ENCODE measurements at regions not wholly inside any gene's neighbourhood (a gene's known extent, or its start where the extent isn't known, plus 50 kb on each side); places are given as distances from the start of the nearest gene placed in this dataset.

DNA sequence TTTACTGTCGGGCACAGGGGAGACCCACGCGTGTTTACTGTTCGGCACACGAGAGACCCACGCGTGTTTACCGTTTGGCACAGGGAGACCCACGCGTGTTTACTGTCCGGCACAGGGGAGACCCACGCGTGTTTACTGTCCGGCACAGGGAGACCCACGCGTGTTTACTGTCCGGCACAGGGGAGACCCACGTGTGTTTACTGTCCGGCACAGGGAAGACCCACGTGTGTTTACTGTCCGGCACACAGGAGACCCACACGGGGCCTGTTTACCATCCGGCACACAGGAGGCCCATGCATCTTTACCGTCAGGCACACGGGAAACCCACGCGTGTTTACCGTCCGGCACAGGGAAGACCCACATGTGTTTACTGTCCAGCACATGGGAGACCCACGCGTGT is 525.1 kb downstream of the BRD1 start:
- Histone ChIP-seq H3K27ac (no peak overlapping the region), H3K9me3 (ENCODE audit: low read depth, low read length) (no peaks in the 10 kb centered on the region), H3K36me3 (ENCODE audit: insufficient read depth, low read length) (no peaks in the 10 kb centered on the region), H3K4me3 (no peak overlapping the region), H3K9ac (ENCODE audit: insufficient read length) (no peak overlapping the region)
- TF ChIP-seq FOXP2 (optimal IDR thresholded peaks at IDR 0.05; ENCODE audit: control extremely low read depth, extremely low read length, insufficient read depth) = no peak
- TF ChIP-seq EZH2 (IDR thresholded peaks at IDR 0.05) = no peak
- no peak for TF ChIP-seq POLR2AphosphoS5 (IDR thresholded peaks at IDR 0.05; ENCODE audit: borderline replicate concordance, low read depth, low read length)
- no peak for DNase-seq (ENCODE audit: low read depth, low spot score)

DNA sequence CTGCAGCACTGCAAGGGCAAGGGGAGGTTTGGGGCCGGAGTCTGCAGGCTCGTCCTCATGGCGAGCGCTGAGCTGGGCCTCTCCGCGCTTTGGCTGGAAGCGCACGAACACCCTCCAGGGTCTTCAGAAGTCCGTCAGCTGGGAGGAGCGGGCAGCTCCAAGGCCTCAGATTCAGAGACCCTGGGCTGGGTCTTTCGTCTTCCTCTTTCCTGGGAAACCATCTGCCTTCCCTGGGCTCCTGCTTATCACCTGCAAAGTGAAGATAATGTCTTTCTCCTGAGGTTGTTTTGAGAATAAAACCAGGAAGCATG is 525.6 kb downstream of the BRD1 start:
- no peaks in the 10 kb centered on the region for H3K36me3 ChIP-seq (ENCODE audit: insufficient read depth, low read length)
- TF ChIP-seq EZH2 (IDR thresholded peaks at IDR 0.05) = no peak
- TF ChIP-seq FOXP2 (optimal IDR thresholded peaks at IDR 0.05; ENCODE audit: control extremely low read depth, extremely low read length, insufficient read depth) = no peak
- no peak for TF ChIP-seq POLR2AphosphoS5 (IDR thresholded peaks at IDR 0.05; ENCODE audit: borderline replicate concordance, low read depth, low read length)
- H3K9me3 ChIP-seq (ENCODE audit: low read depth, low read length) = no peaks in the 10 kb centered on the region

DNA sequence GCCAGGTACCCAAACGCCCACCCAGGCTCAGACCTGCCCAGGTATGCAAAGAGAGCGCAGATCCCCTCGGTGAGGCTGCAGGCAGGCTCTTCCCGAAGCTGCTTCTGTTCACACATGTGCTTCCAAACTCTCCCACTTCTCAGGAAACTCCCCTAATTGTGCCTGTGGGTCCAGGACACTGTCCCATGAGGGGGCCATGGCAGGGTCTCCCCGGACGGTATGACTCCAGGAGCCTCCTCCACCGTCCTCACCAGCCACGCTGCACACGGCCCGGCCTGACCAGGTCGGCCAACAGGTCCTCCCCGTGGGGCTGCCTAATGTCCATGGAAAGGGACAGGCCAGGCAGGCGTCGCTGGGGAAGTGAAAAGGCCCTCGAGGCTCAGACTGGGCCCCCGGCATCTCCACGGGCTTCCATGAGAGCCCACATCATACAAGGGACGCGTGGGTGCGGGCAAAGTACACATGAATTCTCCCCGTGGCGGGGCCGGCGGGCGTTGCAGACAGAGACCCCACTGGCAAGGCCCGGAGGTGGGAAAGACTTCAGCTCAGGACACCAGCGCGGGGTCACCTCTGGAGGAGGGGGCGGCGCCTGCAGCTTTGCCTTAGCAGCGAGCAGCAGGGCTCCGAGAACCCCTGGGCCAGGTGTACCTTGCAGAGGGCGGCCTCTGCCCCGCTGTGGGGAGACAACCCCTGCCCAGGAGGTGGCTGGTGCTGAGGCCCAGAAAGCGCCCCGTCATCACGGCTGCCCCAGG is 526.1 kb downstream of the BRD1 start:
- DNase-seq (ENCODE audit: low read depth, low spot score) = no peak
- H3K9me3 ChIP-seq (ENCODE audit: low read depth, low read length) = no peaks in the 10 kb centered on the region
- no peak for TF ChIP-seq FOXP2 (optimal IDR thresholded peaks at IDR 0.05; ENCODE audit: control extremely low read depth, extremely low read length, insufficient read depth)
- TF ChIP-seq EZH2 (IDR thresholded peaks at IDR 0.05) = no peak
- TF ChIP-seq POLR2AphosphoS5 (IDR thresholded peaks at IDR 0.05; ENCODE audit: borderline replicate concordance, low read depth, low read length) = no peak
- H3K4me3 ChIP-seq = no peak overlapping the region
- H3K27ac ChIP-seq = no peak overlapping the region
- no peak overlapping the region for H3K9ac ChIP-seq (ENCODE audit: insufficient read length)
- no peaks in the 10 kb centered on the region for H3K36me3 ChIP-seq (ENCODE audit: insufficient read depth, low read length)

More for the DNA sequence above, 525.6 kb downstream of the BRD1 start:
- Histone ChIP-seq H3K27ac (no peak overlapping the region), H3K4me3 (no peak overlapping the region), H3K9ac (ENCODE audit: insufficient read length) (no peak overlapping the region)
- no peak for DNase-seq (ENCODE audit: low read depth, low spot score)

DNA sequence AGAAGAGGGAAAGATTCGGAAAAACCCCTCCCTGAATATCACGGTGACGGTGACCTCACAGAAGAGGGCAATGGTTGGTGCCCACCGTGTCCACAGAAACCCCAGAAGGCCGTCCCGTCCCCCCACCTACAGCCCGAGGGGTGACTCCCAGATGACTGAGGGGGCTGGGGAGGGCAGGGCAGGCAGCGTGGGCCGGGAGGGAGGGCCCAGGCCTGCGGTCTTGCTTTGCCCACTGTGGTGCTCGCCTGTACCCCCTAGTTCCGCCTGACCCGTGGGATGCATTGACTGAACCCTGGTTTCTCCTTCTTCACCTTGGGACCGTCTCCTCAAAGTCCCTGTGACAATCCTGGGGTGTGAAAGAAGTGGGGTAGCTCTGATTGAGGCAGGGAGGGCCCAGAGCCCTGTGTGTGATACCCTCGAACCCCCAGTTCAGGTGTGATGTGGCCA is 526.7 kb downstream of the BRD1 start:
- DNase-seq (ENCODE audit: low read depth, low spot score) = no peak
- Histone ChIP-seq H3K27ac (no peak overlapping the region), H3K4me3 (no peak overlapping the region), H3K9ac (ENCODE audit: insufficient read length) (no peak overlapping the region), H3K36me3 (ENCODE audit: insufficient read depth, low read length) (no peaks in the 10 kb centered on the region), H3K9me3 (ENCODE audit: low read depth, low read length) (no peaks in the 10 kb centered on the region)
- TF ChIP-seq EZH2 (IDR thresholded peaks at IDR 0.05) = no peak
- TF ChIP-seq POLR2AphosphoS5 (IDR thresholded peaks at IDR 0.05; ENCODE audit: borderline replicate concordance, low read depth, low read length) = no peak
- no peak for TF ChIP-seq FOXP2 (optimal IDR thresholded peaks at IDR 0.05; ENCODE audit: control extremely low read depth, extremely low read length, insufficient read depth)

DNA sequence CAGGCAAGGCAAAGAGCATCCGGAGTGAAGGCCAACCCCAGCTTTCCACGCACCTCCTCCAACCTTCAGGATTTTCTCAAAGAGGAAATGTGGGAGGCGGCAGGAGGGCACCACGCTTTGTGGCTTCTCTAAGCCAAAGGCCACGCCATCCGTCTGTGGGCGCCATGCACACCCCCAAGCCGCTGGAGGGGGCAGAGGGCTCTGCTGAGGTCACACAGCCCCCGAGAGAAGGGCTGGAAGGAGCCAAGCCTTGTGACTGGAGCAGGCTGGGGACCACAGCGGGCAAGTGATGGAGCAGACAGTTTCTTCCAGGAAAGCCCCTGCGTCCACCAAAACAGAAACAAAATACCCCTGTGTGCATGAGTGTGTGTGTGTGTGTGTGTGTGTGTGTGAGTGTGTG is 527.4 kb downstream of the BRD1 start:
- no peak overlapping the region for H3K9ac ChIP-seq (ENCODE audit: insufficient read length)
- no peak overlapping the region for H3K4me3 ChIP-seq
- H3K9me3 ChIP-seq (ENCODE audit: low read depth, low read length) = no peaks in the 10 kb centered on the region
- H3K36me3 ChIP-seq (ENCODE audit: insufficient read depth, low read length) = no peaks in the 10 kb centered on the region
- no peak for TF ChIP-seq POLR2AphosphoS5 (IDR thresholded peaks at IDR 0.05; ENCODE audit: borderline replicate concordance, low read depth, low read length)
- no peak for TF ChIP-seq FOXP2 (optimal IDR thresholded peaks at IDR 0.05; ENCODE audit: control extremely low read depth, extremely low read length, insufficient read depth)
- no peak for TF ChIP-seq EZH2 (IDR thresholded peaks at IDR 0.05)
- no peak overlapping the region for H3K27ac ChIP-seq
- DNase-seq (ENCODE audit: low read depth, low spot score) = no peak

DNA sequence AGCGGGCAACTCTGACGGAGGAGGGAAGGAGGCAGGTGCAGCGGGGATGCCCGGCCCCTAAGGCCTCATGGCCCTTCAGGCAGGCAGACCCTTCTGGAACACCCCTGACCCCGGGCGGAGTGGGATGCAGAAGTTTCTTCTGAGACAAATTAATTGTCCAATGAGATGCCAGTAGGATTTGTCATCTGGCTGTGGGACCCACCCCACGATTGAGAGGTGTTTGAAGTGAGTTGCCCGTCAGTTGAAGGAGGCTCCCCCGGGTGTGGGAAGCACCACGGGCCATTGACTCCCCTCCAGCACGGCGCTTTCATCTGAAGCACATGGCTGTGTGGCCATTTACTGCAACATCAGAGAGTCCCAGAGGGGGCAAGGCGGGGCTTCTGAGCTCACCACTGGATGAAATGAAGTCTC is 527.8 kb downstream of the BRD1 start:
- Histone ChIP-seq H3K4me3 (no peak overlapping the region), H3K36me3 (ENCODE audit: insufficient read depth, low read length) (no peaks in the 10 kb centered on the region), H3K27ac (no peak overlapping the region), H3K9ac (ENCODE audit: insufficient read length) (no peak overlapping the region), H3K9me3 (ENCODE audit: low read depth, low read length) (no peaks in the 10 kb centered on the region)
- TF ChIP-seq FOXP2 (optimal IDR thresholded peaks at IDR 0.05; ENCODE audit: control extremely low read depth, extremely low read length, insufficient read depth) (no peak), POLR2AphosphoS5 (IDR thresholded peaks at IDR 0.05; ENCODE audit: borderline replicate concordance, low read depth, low read length) (no peak), EZH2 (IDR thresholded peaks at IDR 0.05) (no peak)
- DNase-seq (ENCODE audit: low read depth, low spot score) = no peak

DNA sequence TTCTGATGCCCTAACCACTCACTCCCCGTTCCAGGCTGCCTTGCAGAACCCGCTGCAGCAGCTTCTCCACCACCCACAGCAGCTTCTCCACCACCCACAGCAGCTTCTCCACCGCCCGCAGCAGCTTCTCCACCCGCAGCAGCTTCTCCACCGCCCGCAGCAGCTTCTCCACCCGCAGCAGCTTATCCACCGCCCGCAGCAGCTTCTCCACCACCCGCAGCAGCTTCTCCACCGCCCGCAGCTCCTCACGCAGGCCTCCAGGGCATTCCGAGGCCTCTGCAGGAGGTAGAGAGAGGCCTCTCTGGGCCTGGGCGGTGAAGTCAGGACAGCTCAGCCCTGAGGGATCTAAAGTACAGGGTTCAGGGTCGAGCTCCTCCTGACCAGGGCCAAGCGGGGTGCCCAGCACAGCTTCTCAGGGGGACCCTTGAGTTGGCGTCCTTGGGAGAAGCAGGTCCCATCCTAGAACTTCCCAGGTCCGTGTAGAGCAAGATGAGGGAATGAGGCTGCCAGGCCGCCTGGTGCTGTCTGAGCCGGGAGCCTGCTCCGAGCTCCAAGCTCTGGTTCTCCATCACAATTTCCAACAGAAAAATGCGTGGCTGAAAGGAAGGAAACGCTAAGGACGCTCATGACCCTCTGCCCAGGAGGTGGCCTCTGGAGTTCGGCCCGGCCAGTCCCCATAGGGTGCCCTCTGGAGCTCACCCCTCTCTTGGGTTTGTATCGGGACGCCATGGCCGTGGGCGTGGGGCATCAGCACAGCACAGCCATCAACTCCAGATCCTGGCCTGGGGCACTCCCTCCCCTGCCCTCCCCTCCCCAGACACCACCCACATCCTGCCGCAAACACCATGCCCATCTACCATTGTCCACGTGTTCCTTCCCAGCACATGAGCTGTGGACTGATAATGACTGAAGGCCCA is 528.6 kb downstream of the BRD1 start:
- no peaks in the 10 kb centered on the region for H3K36me3 ChIP-seq (ENCODE audit: insufficient read depth, low read length)
- DNase-seq (ENCODE audit: low read depth, low spot score) = no peak
- no peak overlapping the region for H3K9ac ChIP-seq (ENCODE audit: insufficient read length)
- H3K27ac ChIP-seq = no peak overlapping the region
- TF ChIP-seq POLR2AphosphoS5 (IDR thresholded peaks at IDR 0.05; ENCODE audit: borderline replicate concordance, low read depth, low read length) (no peak), EZH2 (IDR thresholded peaks at IDR 0.05) (no peak), FOXP2 (optimal IDR thresholded peaks at IDR 0.05; ENCODE audit: control extremely low read depth, extremely low read length, insufficient read depth) (no peak)
- H3K4me3 ChIP-seq = no peak overlapping the region
- H3K9me3 ChIP-seq (ENCODE audit: low read depth, low read length) = 0 out of 2 replicates have a peak, but pooled peaks cover 3% of the 10 kb centered on the region
